HFFc6 (cell line): ENCODE measurements at regions not wholly inside any gene's neighbourhood (a gene's known extent, or its start where the extent isn't known, plus 50 kb on each side); places are given as distances from the start of the nearest gene placed in this dataset.

ENCODE experiments used
- DNase-seq: peaks from one replicate; pipeline ENCODE4 v3.0.0-alpha.2; 2018
- H3K27ac Mint-ChIP-seq: 2 replicates; pipeline ENCODE4 v1.8.0; 2020; ENCODE audit warnings: mild to moderate bottlenecking, mixed read lengths
- H3K27me3 Mint-ChIP-seq: 2 replicates; pipeline ENCODE4 v1.8.0; 2021; ENCODE audit warnings: mild to moderate bottlenecking, moderate library complexity, mixed read lengths; ENCODE audit not compliant: insufficient read depth
- H3K36me3 Mint-ChIP-seq: 2 replicates; pipeline ENCODE4 v1.8.0; 2021; ENCODE audit warnings: low read depth, mixed read lengths
- H3K4me1 Mint-ChIP-seq: 2 replicates; pipeline ENCODE4 v1.8.0; 2020; ENCODE audit warnings: low read depth, mixed read lengths
- H3K4me3 Mint-ChIP-seq: 2 replicates; pipeline ENCODE4 v1.8.0; 2020; ENCODE audit warnings: mild to moderate bottlenecking, moderate library complexity, mixed read lengths
- H3K9me3 Mint-ChIP-seq: 2 replicates; pipeline ENCODE4 v1.8.0; 2020; ENCODE audit warnings: mild to moderate bottlenecking, mixed read lengths
- CTCF ChIP-seq: fragments of 200-600 bp; sonication (generic); IDR thresholded peaks from 2 replicates; pipeline ENCODE4 v1.5.0; 2021; ENCODE audit warnings: antibody characterized with exemption, mild to moderate bottlenecking

DNA sequence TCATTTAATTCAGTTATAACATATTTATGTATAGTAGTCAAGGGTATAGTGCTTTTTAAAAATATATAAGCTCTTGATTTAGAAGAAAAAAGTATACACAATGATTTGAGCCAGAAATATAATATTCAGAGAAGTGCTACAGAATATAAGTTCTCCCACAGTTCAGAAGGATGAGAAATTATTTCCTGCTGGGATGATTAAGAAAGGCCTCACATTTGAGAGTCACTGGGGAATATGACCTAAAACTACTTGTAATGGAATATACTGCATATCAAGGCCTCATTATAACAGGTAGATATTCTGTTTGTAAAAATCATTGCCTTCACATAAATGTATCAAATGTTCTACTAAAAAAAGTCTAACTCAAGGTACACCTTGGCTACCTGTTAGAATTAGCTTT lies 203.5 kb downstream of the MBD2 start:
- Mint-ChIP-seq H3K27ac (no peak overlapping the region), H3K4me3 (no peak overlapping the region), H3K4me1 (no peaks in the 10 kb centered on the region), H3K9me3 (peaks cover 23% of the 10 kb centered on the region), H3K27me3 (no peaks in the 10 kb centered on the region), H3K36me3 (no peaks in the 10 kb centered on the region)
- no peak for DNase-seq
- no peak for TF ChIP-seq CTCF

GRCh38 chr18:54020156-54020745 lies 204.2 kb downstream of the MBD2 start:
- H3K27ac Mint-ChIP-seq, result no peak overlapping the region
- no peaks in the 10 kb centered on the region for H3K27me3 Mint-ChIP-seq
- DNase-seq, result no peak
- no peak for TF ChIP-seq CTCF
- peaks cover 21% of the 10 kb centered on the region for H3K9me3 Mint-ChIP-seq
- H3K4me3 Mint-ChIP-seq, result no peak overlapping the region
- no peaks in the 10 kb centered on the region for H3K36me3 Mint-ChIP-seq
- H3K4me1 Mint-ChIP-seq, result no peaks in the 10 kb centered on the region

GRCh38 chr18:54019641-54020040 lies 204.8 kb downstream of the MBD2 start:
- no peaks in the 10 kb centered on the region for H3K4me1 Mint-ChIP-seq
- DNase-seq, result no peak
- H3K27ac Mint-ChIP-seq, result no peak overlapping the region
- no peaks in the 10 kb centered on the region for H3K36me3 Mint-ChIP-seq
- no peak for TF ChIP-seq CTCF
- H3K9me3 Mint-ChIP-seq, result peaks cover 15% of the 10 kb centered on the region
- no peaks in the 10 kb centered on the region for H3K27me3 Mint-ChIP-seq
- H3K4me3 Mint-ChIP-seq, result no peak overlapping the region

DNA sequence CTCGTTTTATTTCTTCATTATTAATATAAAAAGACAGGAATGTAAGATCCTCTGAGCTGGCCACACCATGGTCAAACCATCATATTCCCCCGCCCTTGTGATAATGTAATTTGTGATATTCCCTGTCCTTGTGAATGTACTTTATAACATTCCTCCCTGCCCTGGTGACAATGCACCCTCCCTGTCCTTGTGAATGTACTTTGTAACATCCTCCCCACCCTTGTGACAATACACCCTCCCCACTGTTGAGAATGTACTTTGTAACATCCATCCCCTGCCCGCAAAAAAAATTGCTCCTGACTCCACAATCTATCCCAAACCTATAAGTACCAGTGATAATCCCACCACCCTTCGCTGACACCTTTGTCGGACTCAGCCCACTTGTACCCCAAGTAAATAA lies 211.0 kb downstream of the MBD2 start:
- no peaks in the 10 kb centered on the region; the same call in none of the 2 replicates for H3K27me3 Mint-ChIP-seq
- H3K27ac Mint-ChIP-seq, result no peak overlapping the region
- TF ChIP-seq CTCF, result no peak
- no peak overlapping the region for H3K4me3 Mint-ChIP-seq
- H3K36me3 Mint-ChIP-seq, result no peaks in the 10 kb centered on the region
- peaks cover 19% of the 10 kb centered on the region for H3K9me3 Mint-ChIP-seq
- no peak for DNase-seq
- H3K4me1 Mint-ChIP-seq, result no peaks in the 10 kb centered on the region

- Mint-ChIP-seq H3K36me3 (no peaks in the 10 kb centered on the region), H3K27me3 (no peaks in the 10 kb centered on the region)
- no peak for TF ChIP-seq CTCF
Measured at GRCh38 chr18:54004828-54005227, 219.6 kb downstream of the MBD2 start.

GRCh38 chr18:54003195-54003594 lies 221.3 kb downstream of the MBD2 start:
- peaks cover 36% of the 10 kb centered on the region for H3K9me3 Mint-ChIP-seq
- no peaks in the 10 kb centered on the region for H3K4me1 Mint-ChIP-seq
- DNase-seq, result no peak
- H3K4me3 Mint-ChIP-seq, result no peak overlapping the region
- no peak overlapping the region for H3K27ac Mint-ChIP-seq
- H3K36me3 Mint-ChIP-seq, result no peaks in the 10 kb centered on the region
- H3K27me3 Mint-ChIP-seq, result no peaks in the 10 kb centered on the region
- TF ChIP-seq CTCF, result no peak

More at GRCh38 chr18:54004828-54005227, 219.6 kb downstream of the MBD2 start:
- no peak for DNase-seq
- Mint-ChIP-seq H3K4me1 (no peaks in the 10 kb centered on the region), H3K27ac (no peak overlapping the region), H3K4me3 (no peak overlapping the region), H3K9me3 (peaks cover 40% of the 10 kb centered on the region)
